ENCODE measurements at regions not wholly inside any gene's neighbourhood (a gene's known extent, or its start where the extent isn't known, plus 50 kb on each side); places are given as distances from the start of the nearest gene placed in this dataset.

DNA sequence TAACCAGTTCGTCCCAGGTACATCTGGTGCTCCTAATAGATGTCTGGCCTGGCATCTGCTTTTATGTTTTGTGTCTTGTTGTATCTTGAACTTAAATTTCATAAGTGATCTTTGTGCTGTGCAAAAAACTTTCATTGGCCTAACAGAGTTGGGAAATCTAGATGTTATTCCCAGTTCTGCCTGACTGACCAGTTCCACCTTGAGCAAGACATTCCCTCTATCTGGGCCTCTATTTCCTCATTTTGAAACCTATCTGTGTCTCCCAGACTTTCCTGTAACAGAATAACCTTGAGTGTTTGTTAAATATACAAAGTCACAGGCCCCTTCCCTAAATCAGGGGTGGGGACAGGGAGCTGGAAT lies 56.6 kb upstream of the EPCAM start:
- FAIRE-seq: no peak
- H2AFZ ChIP-seq (ENCODE audit: low read depth, low read length): no peak overlapping the region
- peaks cover 30% of the 10 kb centered on the region for H3K4me1 Mint-ChIP-seq (ENCODE audit: low read depth, unreplicated experiment)
- H3K27ac ChIP-seq (ENCODE audit: low read depth, low read length): no peak overlapping the region
- H3K4me3 Mint-ChIP-seq (ENCODE audit: unreplicated experiment): no peak overlapping the region
- no peaks in the 10 kb centered on the region for H3K36me3 Mint-ChIP-seq (ENCODE audit: low read depth, unreplicated experiment)
- TF ChIP-seq, protein P1, sequence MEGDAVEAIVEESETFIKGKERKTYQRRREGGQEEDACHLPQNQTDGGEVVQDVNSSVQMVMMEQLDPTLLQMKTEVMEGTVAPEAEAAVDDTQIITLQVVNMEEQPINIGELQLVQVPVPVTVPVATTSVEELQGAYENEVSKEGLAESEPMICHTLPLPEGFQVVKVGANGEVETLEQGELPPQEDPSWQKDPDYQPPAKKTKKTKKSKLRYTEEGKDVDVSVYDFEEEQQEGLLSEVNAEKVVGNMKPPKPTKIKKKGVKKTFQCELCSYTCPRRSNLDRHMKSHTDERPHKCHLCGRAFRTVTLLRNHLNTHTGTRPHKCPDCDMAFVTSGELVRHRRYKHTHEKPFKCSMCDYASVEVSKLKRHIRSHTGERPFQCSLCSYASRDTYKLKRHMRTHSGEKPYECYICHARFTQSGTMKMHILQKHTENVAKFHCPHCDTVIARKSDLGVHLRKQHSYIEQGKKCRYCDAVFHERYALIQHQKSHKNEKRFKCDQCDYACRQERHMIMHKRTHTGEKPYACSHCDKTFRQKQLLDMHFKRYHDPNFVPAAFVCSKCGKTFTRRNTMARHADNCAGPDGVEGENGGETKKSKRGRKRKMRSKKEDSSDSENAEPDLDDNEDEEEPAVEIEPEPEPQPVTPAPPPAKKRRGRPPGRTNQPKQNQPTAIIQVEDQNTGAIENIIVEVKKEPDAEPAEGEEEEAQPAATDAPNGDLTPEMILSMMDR (IDR thresholded peaks at IDR 0.05; ENCODE audit: insufficient read depth, low read depth, low read length): no peak
- no peak for TF ChIP-seq EZH2 (IDR thresholded peaks at IDR 0.05; ENCODE audit: insufficient read depth, low read length)
- H4K20me1 ChIP-seq (ENCODE audit: insufficient read depth, low read length): no peaks in the 10 kb centered on the region
- H3K27me3 Mint-ChIP-seq (ENCODE audit: low read depth, unreplicated experiment): no peaks in the 10 kb centered on the region
- H3K9me3 Mint-ChIP-seq (ENCODE audit: unreplicated experiment): no peaks in the 10 kb centered on the region
- H3K9ac ChIP-seq (ENCODE audit: low read length): no peak overlapping the region
- H3K4me1 ChIP-seq (ENCODE audit: insufficient read depth, low read length): peaks cover 10% of the 10 kb centered on the region
- DNase-seq (ENCODE audit: low read depth): no peak
- no peak overlapping the region for H3K4me3 ChIP-seq (ENCODE audit: insufficient read depth, low read depth, low read length)
- no peaks in the 10 kb centered on the region for H3K79me2 ChIP-seq (ENCODE audit: insufficient read depth, low read length)
- no peak overlapping the region for H3K4me2 ChIP-seq (ENCODE audit: low read length)
- H3K36me3 ChIP-seq (ENCODE audit: insufficient read depth, low read length): no peaks in the 10 kb centered on the region
- H3K9me3 ChIP-seq (ENCODE audit: insufficient read depth, low read depth, low read length): no peaks in the 10 kb centered on the region
- H3K27ac Mint-ChIP-seq (ENCODE audit: unreplicated experiment): no peak overlapping the region
- no peaks in the 10 kb centered on the region for H3K27me3 ChIP-seq (ENCODE audit: insufficient read depth, low read length)

DNA sequence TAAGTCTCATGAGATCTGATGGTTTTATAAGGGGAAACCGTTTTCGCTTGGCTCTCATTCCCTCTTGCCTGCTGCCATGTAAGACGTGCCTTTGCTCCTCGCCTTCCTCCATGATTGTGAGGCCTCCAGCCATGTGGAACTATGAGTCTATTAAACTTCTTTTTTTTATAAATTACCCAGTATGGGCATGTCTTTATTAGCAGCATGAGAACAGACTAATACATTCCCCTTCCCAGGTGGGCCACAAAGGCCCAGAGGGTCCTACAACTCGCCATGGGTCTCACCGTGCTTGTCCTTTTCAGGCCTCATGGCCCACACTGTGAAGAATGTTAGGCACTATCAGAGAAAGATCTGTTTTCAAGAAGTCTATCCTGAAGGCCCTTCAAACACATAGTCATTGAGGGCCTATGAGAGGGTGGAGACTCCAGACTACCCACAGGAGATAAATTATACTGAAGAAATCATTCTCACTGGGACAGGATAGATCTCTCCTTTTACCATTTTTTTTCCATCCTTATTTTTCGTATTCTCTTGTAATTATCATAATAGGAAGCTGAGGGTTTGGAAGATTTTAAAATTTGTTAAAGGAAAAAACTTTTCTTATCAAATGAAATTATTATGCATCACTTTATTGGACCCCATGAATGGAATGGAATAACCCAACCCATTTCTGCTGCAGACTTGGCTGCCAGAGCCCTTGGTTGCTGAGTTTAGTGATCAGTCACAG lies 57.2 kb upstream of the EPCAM start:
- Histone ChIP-seq H3K36me3 (ENCODE audit: insufficient read depth, low read length) (no peaks in the 10 kb centered on the region), H3K27ac (ENCODE audit: low read depth, low read length) (no peak overlapping the region), H3K27me3 (ENCODE audit: insufficient read depth, low read length) (no peaks in the 10 kb centered on the region), H3K9me3 (ENCODE audit: insufficient read depth, low read depth, low read length) (no peaks in the 10 kb centered on the region), H4K20me1 (ENCODE audit: insufficient read depth, low read length) (no peaks in the 10 kb centered on the region), H3K4me3 (ENCODE audit: insufficient read depth, low read depth, low read length) (no peak overlapping the region), H3K79me2 (ENCODE audit: insufficient read depth, low read length) (no peaks in the 10 kb centered on the region), H3K4me1 (ENCODE audit: insufficient read depth, low read length) (peaks cover 10% of the 10 kb centered on the region), H3K9ac (ENCODE audit: low read length) (no peak overlapping the region), H3K4me2 (ENCODE audit: low read length) (no peak overlapping the region), H2AFZ (ENCODE audit: low read depth, low read length) (no peak overlapping the region)
- Mint-ChIP-seq H3K9me3 (ENCODE audit: unreplicated experiment) (no peaks in the 10 kb centered on the region), H3K27me3 (ENCODE audit: low read depth, unreplicated experiment) (no peaks in the 10 kb centered on the region), H3K27ac (ENCODE audit: unreplicated experiment) (no peak overlapping the region), H3K4me1 (ENCODE audit: low read depth, unreplicated experiment) (peaks cover 35% of the 10 kb centered on the region), H3K4me3 (ENCODE audit: unreplicated experiment) (no peak overlapping the region), H3K36me3 (ENCODE audit: low read depth, unreplicated experiment) (no peaks in the 10 kb centered on the region)
- TF ChIP-seq, protein P1 (IDR thresholded peaks at IDR 0.05; ENCODE audit: insufficient read depth, low read depth, low read length): no peak
- TF ChIP-seq EZH2 (IDR thresholded peaks at IDR 0.05; ENCODE audit: insufficient read depth, low read length): no peak
- DNase-seq (ENCODE audit: low read depth) (no peak), FAIRE-seq (no peak)

DNA sequence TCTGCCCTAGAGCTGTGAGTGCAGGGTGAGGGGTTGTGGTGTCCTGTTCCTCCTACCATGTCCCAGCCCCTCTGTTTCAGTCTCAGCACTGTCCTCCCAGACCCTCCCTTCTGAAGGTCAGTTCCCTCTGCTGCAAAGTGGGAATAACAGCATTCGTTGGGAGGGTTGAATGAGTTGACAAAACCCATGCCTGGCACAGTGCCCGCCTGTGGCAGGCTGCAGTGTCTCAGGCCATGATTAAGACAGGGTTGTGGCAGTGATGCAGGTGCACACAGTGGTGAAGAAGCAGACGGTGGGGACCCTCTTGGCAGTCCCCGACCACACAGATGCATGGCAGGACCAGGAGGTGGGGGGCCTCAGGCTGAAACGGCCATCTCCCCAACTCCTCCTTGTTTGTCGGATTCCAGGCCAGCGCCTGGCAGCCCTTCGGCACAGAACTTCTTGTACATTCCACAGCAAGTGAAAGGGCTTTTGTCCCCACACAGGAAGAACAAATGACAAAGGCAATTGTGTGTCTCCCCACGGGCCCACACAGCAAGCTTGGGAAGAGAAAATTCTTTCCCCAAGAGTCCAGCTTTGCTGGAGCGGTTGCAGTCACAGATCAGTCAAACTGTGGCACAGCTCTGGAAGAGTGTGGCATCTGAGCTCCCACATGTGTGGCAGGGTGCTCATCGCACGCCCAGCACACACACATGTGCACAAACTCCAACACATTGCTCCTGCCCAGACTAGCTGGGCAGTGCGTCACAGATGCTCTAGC lies 58.1 kb upstream of the EPCAM start:
- Mint-ChIP-seq H3K4me3 (ENCODE audit: unreplicated experiment) (no peak overlapping the region), H3K4me1 (ENCODE audit: low read depth, unreplicated experiment) (peaks cover 35% of the 10 kb centered on the region), H3K27ac (ENCODE audit: unreplicated experiment) (no peak overlapping the region), H3K9me3 (ENCODE audit: unreplicated experiment) (no peaks in the 10 kb centered on the region), H3K36me3 (ENCODE audit: low read depth, unreplicated experiment) (no peaks in the 10 kb centered on the region), H3K27me3 (ENCODE audit: low read depth, unreplicated experiment) (no peaks in the 10 kb centered on the region)
- Histone ChIP-seq H3K4me2 (ENCODE audit: low read length) (peak overlapping the region; percentile 14), H3K27ac (ENCODE audit: low read depth, low read length) (no peak overlapping the region), H3K4me1 (ENCODE audit: insufficient read depth, low read length) (peaks cover 10% of the 10 kb centered on the region), H3K9me3 (ENCODE audit: insufficient read depth, low read depth, low read length) (no peaks in the 10 kb centered on the region), H3K4me3 (ENCODE audit: insufficient read depth, low read depth, low read length) (no peak overlapping the region), H2AFZ (ENCODE audit: low read depth, low read length) (no peak overlapping the region), H3K27me3 (ENCODE audit: insufficient read depth, low read length) (no peaks in the 10 kb centered on the region), H4K20me1 (ENCODE audit: insufficient read depth, low read length) (no peaks in the 10 kb centered on the region), H3K9ac (ENCODE audit: low read length) (no peak overlapping the region), H3K79me2 (ENCODE audit: insufficient read depth, low read length) (no peaks in the 10 kb centered on the region), H3K36me3 (ENCODE audit: insufficient read depth, low read length) (no peaks in the 10 kb centered on the region)
- no peak for TF ChIP-seq EZH2 (IDR thresholded peaks at IDR 0.05; ENCODE audit: insufficient read depth, low read length)
- TF ChIP-seq, protein P1 (IDR thresholded peaks at IDR 0.05; ENCODE audit: insufficient read depth, low read depth, low read length): no peak
- FAIRE-seq: no peak
- no peak for DNase-seq (ENCODE audit: low read depth)
